GM21576 (cell line): ENCODE measurements at regions not wholly inside any gene's neighbourhood (a gene's known extent, or its start where the extent isn't known, plus 50 kb on each side); places are given as distances from the start of the nearest gene placed in this dataset.
"Not testable (repeated sequence)": the region's sequence is repeated elsewhere in the genome, so short reads cannot be mapped to it uniquely, and the experiment has no call there.

Experiments used
- ATAC-seq: cut with Tn5 transposase; IDR thresholded peaks from one replicate; pipeline ENCODE4 v1.9.1; 2021; ENCODE audit warnings: mild to moderate bottlenecking, moderate library complexity; ENCODE audit not compliant: unreplicated experiment

GRCh38 chr5:164076556-164076955 lies 571.1 kb downstream of the MAT2B start:
- no peak for ATAC-seq

- ATAC-seq, result no peak
These were observed 584.9 kb downstream of the MAT2B start for GRCh38 chr5:164090358-164090757.

- ATAC-seq, result no peak
These were observed 586.4 kb downstream of the MAT2B start for GRCh38 chr5:164091836-164092235.

GRCh38 chr5:164094291-164094690 lies 588.9 kb downstream of the MAT2B start:
- no peak for ATAC-seq

- ATAC-seq, result no peak
These were observed 592.3 kb downstream of the MAT2B start for GRCh38 chr5:164097749-164098148.

GRCh38 chr5:164098531-164098930 lies 593.1 kb downstream of the MAT2B start:
- no peak for ATAC-seq

DNA sequence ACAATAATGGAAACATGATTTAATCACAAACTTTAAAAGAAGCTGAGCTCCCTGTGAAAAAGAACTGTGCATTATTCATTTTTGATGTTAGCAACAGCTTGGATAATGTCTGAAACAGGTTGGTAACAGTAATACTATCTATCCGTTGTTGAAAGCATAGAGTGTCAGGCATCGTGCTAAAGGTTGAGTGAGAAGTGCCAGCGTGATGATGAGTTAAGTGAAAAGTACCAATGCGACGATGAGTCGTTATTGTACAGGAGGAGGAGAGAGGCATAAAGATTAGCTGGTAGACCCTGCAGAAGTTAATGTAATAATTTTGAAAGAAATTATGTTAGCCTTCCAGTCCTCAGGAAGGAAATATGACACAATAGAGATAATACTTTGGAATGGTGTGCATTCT lies 593.6 kb downstream of the MAT2B start:
- ATAC-seq, result no peak

DNA sequence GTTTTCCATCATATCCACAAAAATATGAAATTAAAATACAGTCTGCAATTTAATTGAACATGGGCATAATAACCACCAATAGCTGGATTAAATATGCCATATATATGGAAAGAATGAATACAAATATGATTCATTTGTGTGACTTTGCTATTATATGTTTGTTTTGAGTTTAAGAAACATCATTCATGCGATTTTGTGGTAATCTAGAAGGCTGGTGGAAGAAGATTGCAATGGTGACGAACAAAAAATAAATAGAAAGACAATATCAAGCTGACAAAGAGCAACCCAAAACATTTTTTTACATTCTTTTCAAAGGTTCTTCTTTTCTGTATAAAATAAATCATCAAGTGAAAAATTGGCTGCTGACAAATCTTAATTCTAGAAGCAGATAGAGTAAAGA lies 610.0 kb downstream of the MAT2B start:
- ATAC-seq, result no peak

DNA sequence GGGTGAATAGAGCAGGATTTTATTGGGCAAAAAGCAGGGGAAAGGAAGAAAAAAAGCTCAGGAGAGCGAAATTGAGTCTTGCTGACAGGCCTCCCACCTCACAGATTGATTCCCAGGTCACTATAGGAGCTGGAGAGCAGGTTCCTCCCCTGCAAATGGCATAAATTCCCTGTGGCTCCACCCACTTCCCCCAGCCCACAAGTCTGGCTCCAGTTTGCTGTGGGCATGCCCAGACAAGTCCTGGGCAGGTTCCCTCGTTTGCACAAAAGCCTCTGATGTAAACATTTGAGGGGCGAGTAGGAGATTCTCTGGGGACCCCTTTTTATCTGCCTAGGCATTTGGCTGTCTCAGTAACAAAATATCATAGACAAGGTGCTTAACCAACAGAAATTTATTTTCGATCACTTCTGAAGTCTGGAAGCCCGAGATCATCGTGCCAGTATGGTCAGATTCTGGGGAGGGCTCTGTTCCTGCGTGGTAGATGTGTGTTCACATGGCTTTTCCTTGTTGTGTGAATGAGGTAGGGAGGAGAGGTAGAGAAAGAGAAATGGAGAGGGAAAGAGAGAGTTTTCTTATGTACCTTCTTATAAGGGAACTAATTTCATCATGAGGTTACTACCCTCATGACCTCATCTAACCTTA lies 614.5 kb downstream of the MAT2B start:
- ATAC-seq, result peak; percentile 76

DNA sequence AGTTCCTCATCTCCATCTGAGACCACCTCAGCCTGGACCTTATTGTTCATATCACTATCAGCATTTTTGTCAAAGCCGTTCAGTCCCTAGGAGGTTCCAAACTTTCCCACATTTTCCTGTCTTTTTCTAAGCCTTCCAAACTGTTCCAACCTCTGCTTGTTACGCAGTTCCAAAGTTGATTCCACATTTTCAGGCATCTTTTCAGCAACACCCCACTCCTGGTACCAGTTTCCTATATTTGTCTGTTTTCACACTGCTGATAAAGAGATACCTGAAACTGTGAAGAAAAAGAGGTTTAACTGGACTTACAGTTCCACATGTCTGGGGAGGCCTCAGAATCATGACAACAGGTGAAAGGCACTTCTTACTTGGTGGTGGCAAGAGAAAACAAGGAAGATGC lies 622.1 kb downstream of the MAT2B start:
- no peak for ATAC-seq

GRCh38 chr5:164132358-164132757 lies 626.9 kb downstream of the MAT2B start:
- ATAC-seq, result no peak

GRCh38 chr5:164137095-164137494 lies 631.7 kb downstream of the MAT2B start:
- no peak for ATAC-seq

DNA sequence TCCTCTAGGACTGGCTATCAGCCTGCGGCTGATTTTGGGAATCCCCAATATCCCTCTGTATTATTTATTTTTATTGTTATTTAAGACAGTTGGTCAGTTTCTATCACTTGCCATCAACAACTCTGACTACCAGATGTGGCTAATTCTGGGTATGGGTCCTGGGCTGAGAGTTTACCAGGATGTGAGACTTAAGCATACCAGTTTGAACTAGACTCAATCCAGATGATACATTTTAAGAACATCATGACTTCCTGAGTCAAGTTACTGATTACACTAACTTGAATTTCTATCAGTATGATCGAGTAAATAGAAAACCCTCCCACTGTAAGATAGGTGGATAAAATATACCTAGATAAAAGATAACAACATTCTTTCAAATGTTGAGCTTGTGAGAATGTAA lies 634.0 kb downstream of the MAT2B start:
- ATAC-seq, result peak; percentile 43

DNA sequence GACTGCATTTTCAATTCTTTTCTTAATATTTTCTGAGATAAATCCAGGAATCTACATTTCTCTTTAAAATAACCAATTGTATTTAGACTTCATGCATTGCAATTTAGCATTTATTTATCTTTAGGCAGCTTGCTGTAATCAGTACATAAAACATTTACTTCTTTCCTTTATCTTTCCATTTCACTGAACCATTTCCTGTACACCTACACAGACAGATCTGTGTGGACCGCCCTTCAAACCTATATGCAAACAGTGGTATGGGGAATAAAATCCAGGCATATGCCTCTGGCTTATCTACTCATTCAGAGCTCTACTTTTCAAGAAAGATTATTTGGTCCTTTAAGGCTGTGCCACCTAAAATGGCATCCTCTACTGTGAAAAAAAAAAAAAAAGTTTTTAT lies 640.0 kb downstream of the MAT2B start:
- no peak for ATAC-seq

DNA sequence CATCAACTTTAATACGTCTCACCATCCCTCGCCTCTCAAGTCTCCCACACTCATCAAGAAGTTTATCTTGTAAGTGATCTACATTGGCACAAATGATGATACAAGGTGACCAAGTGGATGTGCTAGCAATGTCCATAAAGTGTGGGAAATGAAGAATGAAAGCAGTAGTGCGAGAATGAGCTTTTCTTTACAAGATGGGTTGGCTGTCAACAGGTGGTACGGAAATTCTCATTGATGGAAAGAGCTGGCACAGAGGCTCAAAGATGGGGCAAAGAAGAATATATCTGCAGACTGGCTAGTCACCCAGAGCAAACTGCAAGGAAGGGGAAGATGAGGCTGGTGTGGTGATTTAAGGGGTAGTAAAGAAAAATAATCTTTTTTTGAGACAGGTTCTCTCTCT lies 640.8 kb downstream of the MAT2B start:
- ATAC-seq, result no peak

GRCh38 chr5:164148292-164148691 lies 642.9 kb downstream of the MAT2B start:
- no peak for ATAC-seq

- not testable (repeated sequence) for ATAC-seq
These were observed 647.1 kb downstream of the MAT2B start for GRCh38 chr5:164152539-164152938.

DNA sequence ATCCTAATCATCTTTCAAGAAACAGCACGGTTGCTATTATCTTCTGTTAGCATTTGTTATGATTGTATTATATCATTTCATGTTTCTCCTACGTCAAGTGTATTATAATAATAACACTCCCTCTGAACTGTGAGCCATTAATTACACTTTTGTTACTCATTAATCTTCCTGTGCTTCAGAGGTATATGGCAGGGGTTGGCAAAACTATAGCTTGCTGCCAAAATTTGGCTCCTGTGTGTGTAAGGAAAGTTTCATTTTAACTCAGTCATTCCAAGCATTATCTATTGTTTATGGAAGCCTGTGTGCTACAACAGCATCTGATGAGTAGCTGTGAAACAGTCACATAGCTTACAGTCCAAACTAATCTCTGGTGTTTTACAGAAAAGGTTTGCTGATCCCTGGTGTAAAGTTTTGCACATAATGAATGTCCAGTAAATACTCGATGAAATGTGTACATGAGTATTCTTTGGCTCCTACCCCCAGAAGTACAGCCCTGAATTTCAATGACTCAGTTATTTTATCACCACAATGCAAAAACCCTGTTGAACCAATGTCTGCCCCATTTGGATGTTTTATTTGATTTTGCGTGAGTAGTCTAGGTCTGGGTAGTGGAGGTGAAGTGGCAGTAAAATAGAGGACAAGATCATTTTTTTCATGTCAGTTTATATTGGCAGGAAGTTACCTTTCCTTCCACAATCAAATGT lies 648.2 kb downstream of the MAT2B start:
- ATAC-seq, result no peak

- no peak for ATAC-seq
These were observed 665.4 kb downstream of the MAT2B start for GRCh38 chr5:164170814-164171213.

DNA sequence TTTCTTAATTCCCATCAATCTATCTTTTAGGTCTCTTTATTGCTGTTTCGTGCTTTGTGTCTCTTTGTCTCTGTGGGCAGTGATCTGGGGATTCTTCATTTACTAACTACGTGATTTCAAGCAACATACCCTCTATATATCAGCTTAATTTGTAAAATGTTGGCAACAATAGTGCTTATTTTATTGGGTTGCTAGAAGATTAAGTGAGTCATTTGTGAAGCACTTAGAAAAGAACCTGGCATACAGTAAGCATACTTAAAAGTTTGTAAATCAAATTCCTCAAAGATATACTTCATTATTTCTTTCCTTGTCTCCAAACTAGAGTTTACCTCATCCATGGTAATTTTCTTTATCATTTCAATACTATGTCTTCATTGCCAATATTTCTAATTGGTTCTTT lies 669.7 kb downstream of the MAT2B start:
- no peak for ATAC-seq

- ATAC-seq, result no peak
These were observed 674.0 kb downstream of the MAT2B start for GRCh38 chr5:164179406-164179805.

GRCh38 chr5:164181604-164182003 lies 676.2 kb downstream of the MAT2B start:
- no peak for ATAC-seq

DNA sequence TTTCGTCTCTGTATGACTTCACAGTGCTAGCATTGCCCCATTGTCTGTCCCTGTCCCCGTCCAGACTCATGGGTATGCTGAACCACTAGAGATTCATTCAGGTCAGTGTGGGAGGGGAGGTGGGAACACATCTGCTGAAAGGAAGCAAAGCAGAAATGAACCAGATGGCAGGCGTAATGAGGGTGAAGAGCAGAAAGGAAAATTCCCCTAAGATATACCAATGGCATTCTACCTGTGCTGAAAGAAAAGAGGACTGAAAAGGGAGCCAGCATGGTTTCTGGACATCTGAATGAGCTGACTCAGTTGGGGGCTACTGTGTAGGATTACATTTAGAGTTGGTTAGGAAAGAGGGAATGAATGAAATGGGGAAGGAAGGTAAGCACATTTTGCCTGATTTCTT lies 678.7 kb downstream of the MAT2B start:
- no peak for ATAC-seq
